NCI-H82 treated with DMSO at 0.1 percent for 48 hours (cell line): ENCODE measurements at regions not wholly inside any gene's neighbourhood (a gene's known extent, or its start where the extent isn't known, plus 50 kb on each side); places are given as distances from the start of the nearest gene placed in this dataset.

Experiments
- DNase-seq: peaks from one replicate; lab custom pipeline; 2025; ENCODE audit not compliant: unreplicated experiment; lab: John Stamatoyannopoulos, UW

DNA sequence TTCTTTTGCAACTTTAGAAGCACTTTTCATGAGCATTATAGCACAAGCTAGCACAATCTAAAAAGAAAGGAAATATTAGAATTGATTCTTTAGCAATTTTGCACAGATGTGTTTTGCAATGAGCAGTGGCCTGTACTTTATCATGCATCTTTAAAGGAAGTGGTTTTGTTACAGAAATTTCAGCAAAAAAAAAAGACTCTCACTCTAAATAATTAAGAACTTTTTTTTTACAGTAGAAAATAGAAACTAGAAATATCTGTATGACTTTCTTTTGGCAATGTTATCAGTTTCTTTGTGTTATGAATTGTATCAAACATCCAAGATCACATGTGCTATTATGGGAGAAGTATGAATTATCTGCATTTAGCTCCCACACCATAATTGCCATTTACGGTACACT is 195.7 kb upstream of the KLF6 start:
- DNase-seq, result no peak

DNA sequence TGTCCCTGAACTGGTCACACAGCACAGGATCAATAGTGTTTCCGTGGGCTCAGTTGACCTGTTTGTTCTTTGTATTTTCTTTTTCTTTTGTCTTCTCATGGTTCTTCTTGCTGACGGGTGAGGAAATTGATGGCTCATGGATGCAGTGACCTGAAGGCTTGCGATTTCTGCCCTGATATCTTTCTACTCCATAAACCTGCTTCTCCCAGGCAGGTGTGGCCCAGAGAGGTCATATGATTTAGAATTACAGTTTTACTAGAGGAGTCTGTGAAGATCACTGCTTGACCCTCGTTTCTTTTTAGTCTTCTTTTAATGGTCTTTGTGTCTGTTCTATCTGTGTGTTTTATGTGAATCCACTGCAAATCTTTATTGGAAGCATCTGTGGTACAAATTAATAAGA is 195.1 kb upstream of the KLF6 start:
- DNase-seq, result no peak

DNA sequence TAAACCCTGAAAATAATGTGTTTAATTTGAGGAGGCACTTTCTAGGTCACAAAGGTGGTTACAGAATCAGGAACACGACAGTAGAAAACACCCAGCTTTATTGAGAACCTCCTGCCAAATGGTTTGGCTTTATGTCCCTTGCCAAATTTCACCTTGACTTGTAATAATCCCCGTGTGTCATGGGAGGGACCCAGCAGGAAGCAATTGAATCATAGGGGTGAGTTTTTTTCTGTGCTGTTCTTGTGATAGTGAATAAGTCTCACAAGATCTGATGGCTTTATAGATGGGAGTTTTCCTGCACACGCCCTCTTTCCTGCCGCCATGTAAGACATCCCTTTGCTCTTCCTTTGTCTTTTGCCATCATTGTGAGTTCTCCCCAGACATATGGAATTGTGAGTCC is 193.8 kb upstream of the KLF6 start:
- DNase-seq, result no peak

DNA sequence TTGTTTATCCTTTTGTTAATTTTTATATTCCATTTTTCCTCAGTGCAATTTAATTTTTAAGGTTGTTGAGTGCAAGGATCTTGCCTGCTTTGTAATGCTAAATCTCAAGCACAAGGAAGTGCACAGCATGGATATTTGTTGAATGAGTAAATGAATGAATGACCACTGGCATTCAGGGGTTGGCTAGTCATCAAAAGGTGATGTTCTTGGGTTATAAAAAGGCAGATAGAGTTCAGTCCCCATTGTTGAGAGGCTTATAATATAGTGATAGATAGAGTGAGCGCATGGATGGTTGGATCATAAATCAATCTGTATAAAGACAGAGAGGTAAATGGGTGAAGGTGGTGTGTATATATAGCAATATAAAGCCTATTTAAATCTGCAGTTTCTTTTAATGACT is 193.2 kb upstream of the KLF6 start:
- DNase-seq, result no peak

DNA sequence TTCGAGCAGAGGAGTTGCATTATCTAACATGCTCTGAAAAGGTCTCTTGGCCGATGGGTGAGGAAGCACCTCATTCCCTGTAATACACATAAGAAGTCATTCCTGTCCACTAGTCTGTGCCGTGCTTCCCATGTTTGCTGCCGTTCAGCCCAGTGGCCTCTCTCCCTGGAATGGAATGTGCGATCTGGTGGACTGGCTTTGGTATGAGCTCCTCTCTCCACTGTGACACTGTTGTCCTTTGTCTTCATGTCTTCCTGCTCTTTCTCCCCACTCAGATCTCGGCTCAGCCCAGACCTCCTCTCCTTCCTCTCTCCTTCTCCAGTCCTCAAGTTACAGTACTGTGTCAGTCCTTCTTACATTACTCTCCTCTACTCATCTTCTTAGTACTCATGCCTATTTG is 192.8 kb upstream of the KLF6 start:
- DNase-seq, result no peak

DNA sequence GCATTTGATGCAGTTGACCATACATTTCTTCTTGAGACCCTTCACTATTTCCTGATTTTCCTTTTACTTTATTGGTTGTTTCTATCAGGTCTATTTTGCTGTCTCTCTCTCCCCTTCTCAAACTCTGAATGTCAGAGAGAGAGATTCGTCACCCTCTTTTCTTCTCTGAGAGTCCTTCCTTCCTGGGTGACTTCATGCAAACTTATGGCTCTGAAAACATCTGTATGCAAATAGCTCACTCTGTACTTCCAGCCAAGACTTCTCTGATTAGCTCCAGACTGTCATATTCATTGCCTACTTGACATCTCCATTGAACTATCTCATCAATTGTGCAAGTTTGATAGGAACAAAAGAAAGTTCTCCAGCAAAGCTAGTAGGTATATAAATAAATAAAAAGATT is 191.7 kb upstream of the KLF6 start:
- DNase-seq, result no peak

DNA sequence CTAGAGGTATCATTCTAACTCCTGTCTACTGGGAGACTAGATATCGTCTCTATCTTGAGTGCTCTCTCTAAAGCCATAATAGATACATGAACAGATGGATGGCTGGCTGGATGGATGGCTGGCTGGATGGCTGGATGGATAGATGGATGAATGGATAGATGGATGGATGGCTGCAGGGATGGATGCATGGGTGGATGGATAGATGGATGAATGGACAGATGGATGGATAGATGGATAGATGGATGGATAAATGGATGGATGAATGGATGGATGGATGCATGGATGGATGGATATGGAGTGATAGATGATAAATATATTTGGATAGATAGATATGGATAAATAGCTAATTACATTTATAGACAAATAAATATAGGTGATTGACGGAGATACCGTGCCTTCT is 191.2 kb upstream of the KLF6 start:
- DNase-seq, result no peak

DNA sequence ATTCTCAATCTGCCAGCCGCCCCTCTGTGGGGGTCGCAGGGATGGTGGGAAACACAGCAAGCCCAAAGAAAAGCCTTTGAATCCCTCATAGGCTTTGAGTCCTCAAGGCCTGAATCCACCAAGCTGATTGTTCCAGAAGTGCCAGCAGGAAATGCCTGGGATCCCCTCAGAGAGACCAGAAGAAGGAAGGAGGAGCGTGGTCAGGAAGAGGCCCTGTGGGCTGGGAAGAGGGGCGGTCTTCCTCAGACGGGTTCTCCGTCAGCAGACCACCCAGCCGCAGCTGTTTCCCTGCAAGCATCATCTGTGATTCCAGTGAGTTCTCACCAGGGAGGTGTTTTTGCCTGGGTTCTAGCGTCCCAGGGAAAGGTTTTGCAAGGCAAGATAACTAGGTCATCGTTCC is 190.0 kb upstream of the KLF6 start:
- DNase-seq, result no peak

DNA sequence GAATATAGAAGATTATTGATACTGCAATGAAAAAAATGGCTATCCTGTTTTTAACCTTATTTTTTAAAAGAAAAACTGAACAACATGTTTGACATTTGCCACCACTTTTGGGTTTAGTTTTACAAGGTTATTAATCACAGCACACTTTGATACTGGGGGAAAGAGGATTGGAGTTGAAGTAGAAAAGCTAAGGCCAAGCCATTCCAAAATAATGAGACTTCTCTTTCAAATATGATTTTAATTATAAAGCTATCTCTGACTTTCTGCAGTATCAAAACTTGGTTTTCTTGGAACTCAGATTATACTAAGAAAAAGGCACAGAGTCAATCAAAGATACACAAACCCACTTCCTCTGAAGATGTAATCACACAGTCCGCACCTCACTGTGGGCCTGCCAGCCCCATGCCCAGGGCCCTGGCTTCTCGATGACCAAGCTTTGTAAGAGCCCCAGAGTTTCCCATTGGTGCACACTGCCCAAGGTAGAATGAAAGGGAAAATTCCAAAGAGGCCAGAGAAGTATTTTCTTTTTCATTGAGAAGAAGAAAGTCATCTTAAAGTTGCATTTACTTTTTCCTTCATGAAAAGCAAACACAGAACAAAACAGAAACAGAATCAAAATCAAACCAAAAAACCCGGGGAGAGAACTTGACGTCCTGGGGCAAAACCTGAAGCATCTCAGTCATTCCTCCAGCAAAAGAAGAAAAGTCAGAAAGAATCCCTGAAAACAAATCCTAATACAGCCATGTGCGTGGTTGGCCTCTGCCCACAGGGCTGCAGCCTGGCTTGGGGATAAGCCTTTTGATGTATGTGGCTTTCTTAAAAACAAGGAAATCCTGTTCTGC is 187.7 kb upstream of the KLF6 start:
- DNase-seq, result no peak

DNA sequence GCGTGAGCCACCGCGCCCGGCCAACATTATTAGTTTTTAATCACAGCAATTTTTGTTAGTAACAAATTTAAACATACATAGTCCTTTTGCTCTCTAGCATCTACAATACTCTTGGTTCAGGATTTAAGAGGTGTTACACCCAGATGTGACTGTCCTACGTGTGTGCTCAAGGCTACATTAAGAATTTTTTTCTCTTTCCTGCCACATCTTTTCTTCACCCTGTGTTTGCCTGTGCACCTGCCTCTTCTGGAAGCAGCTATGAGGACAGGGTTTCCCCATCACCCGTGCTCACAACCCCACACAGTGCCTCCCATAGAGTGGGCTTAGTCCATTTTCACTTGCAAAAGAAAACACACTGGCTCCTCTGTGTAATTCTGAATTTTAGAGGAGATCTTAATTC is 186.7 kb upstream of the KLF6 start:
- no peak for DNase-seq

DNA sequence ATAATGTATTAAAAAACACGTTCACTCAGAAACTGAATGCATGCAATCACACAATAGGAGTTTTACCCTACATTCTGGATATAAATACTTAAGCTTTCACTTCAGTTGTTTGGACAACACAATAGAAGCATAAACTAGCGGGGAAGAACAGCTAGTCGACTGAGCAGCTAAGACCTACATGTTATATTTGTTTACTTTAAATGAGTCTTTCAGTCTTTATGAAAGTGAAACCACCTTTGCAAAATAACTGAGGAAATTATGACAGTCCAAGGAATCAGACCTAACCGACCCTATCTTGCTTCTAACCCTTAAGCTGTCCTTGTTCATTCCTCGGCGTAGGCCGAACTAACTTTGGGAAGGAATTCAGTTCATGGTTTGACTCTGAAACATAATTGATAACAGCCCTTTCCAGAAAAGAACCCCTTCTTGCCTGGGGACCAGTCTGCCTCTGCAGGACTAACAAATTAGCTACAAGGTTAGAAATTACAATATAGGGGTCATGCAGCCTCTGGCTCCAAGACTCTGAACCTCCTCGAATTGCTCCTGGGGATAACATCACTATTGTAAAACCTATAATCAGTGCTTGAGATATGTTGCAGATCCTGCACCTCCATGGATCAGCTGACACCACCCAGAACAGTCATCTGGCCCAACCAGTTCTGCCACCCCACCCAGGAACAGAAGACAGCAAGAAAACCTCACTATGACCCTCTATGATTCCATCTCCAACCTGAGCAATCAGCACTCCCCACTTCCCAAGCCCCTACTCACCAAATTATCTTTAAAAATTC is 185.1 kb upstream of the KLF6 start:
- DNase-seq, result no peak

DNA sequence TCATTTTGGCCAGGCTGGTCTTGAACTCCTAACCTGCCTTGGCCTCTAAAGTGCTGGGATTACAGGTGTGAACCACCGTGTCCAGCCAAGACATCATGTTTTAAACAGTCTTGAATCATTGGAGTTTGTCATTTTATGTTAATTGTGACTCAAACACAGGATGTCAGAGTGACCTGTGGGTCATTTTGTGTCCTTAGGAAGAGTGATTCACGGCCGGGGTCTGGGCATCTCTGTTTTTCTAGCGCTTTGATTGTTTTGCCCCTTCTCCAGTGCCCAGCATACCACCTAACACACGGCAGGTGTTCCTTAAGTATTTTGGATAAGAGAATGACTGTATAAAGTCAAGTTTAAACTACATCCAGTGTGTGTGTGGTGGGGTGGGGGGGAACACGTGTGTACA is 183.7 kb upstream of the KLF6 start:
- no peak for DNase-seq

DNA sequence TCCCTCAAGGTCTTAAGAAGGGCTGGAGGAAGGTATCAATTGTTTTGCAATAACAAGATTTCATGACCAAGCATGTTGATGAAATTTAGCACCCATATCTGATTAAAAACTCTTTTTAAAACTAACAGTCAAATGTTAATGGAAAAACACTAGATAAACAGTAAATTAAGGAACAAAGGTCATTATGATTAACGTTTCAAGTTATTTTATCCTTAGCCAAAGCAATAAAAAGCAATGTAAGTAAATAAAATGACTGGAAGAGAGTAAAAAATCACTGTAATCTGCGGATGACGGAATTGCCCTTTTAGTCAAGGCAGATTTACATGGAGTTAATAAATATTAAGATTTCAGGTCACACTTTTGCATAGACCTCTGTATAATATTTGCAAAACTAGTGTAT is 179.5 kb upstream of the KLF6 start:
- DNase-seq, result no peak

DNA sequence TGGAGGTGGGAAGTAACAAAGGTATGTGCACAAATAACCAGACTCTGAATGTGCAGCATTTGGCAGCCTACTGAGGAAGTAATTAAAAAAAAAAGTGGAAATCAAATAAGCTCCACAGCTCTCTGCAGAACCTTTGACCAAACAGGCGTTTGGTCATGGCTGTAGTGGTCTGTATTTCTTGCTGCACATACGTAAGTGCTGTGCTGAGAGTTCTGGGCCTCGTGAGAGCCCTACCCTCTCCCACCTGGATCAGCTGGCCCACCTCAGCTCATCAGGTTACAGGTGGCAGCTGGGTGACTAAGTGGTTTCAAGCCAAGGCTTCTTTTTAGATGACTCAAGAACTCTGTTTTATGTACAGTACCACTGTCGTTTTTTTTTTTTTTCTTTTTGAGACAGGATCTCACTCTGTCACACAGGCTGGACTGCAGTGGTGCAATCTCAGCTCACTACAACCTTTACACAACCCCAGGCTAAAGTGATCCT is 178.2 kb upstream of the KLF6 start:
- DNase-seq, result no peak

DNA sequence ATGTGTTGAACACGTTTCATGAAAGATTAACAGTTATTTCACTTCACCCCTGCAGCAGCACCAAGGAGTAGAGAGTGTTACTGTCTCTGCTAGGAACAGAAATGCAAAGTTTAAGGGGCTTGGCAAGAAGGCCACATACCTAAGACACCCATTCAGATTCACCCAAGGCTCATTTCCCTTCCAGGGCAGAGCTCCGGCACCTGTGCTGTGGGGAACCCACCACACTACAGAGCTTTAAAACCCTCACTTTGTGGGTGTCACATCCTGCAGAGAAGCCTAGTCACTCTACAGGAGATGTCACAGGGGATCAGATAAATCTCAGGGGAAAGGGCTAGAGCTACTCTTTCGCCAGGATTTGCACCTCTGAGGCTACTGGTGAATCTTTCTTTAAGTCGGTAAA is 176.1 kb upstream of the KLF6 start:
- no peak for DNase-seq

DNA sequence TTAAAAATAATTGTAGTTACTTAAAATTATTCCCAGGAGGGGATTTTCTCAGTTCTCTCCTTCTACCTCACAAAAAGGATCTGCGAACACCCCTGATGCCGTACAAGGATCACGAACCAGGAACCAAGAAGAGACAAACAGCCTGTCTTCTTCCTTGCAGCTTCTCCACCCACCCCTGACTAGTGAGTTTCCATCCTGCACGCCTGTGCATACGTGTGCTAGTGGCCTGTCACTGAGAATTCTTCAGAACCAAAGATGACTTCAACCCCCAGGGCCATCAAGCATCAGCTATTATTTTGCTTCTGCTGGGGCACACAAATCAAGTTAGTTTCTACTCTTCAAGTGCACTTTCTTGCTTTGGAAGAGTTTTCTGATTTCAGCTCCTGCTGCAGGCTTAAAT is 175.5 kb upstream of the KLF6 start:
- DNase-seq, result no peak

DNA sequence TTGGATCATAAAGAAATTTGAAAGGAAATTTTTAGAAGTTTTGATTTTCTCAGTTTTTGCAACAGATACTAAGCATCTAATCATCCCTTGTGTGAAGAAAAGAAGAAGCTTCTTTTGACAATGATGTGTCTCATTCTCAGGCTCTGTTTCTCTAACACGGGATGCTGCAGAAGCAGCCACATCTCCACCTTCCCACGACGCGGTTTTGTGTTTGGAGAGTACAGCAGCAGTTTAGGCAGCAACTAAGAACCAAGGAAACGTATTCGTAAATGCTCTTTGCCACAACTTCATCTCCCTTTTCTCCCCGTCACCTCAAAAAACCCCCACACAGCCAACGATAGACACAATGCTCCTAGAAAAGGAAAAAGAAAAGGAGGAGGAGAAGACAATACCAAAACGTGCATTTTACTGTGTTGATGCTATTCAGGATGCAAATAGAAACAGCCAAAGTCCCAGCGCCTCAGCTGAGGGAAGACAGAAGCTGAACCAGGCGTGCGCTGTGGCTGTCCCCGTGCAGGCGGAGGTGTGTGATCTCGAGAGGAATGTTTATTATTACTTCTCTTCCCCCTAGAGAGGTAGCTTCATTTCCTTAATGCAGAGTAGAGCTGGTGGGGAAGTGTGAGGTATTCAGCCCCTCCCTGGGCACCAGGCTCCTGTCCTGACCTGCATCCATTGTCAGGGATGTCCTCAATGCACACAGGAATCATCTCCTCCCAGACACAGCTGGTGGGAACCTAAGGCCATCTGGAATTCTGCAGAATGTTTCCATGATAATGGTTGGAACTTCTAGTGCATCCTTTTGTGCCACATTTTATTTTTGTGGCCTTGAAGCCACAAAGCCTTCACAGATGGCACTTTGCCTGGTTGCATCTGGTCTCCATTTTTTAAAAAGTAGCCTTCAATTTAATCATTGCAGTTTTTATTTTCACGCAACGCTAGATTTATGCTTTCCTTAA is 174.6 kb upstream of the KLF6 start:
- no peak for DNase-seq

DNA sequence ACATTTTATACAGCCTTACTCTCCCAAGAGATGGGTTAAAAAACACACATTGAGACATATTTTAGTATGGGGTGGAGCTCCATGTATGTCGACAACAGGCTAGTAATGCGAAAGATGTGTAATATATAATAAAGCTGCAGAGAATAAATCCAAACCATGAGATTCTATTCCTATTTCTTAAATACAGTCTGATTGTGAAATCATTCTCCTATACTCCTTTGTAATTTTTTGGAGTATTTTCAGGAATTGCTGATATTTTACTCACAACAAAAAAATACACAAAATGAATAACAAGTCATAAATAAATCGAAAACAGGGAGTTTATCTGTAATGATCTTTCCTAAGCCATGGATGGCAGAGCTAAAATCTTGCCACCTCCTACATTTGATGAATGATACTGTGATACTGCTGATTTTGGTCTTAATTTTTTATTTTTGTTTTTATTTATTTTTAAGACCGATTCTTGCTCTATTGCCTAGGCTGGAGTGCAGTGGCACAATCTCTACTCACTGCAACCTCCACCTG is 173.5 kb upstream of the KLF6 start:
- DNase-seq, result no peak

DNA sequence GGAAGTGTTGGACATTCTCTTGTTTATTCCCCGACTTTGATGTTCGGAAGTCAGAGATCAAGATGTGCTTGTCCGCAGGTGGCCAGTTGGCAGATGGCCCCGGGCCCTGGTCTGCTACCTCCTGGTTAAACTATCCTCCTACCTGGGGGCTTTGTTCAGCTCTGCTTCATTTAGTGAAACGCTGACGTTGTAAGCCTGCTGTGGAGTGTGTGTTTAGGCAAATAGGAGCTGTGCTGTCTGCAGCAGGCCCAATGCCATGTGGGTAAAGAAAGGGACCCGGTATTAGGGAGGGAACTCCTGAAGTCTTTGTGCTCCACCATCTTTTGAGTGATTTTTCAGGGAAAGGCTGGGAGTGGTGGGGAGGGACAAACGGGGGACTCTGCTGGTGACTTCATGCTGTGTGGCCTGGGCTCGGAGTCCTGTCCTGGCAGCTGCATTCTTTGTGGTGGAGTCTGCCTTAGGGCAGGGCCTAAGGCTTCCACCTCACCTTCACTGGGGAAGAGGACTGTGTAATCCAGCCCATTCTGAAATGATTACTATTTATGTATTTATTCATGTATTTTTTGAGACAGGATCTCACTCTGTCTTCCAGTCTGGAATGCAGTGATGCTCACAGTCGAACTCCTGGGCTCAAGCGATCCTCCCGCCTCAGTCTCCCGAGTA is 171.1 kb upstream of the KLF6 start:
- no peak for DNase-seq

DNA sequence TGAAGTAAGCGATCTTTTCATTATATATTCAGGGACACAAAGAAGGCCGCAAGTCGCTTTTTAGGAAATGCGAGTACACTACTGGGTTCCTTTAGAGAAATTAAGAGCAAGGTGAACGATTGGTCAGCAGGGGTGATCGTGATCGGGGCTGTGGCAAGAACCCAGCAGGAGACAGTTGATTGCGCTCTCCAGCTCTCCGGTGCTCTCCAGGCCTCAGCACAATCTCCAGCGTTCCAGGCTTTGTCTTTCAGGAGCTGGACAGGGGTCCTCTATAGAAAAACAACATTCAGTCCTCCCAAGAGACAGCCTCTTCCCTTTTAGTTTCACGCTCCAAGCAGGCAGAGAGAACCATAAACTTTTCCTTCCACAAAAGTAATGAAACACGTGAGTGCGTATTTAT is 170.5 kb upstream of the KLF6 start:
- DNase-seq, result no peak

DNA sequence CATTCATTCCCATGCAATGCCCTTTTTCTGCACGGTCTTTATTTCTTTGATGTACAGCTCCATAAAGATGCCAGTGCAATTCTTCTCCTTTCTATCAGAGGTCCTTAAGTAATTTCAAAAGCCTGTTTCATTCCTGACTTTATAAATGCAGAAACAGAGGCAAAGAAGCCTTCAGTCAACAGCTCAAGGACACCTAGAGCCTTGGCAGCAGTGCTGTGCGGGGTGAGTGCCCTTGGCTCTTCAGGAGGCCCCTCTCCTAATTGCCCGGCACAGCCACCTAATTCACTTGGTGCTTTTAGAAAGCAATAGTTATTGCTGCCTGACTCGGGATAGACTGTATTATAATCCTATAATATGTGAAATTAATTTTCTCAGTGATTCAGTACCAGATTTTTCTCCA is 169.6 kb upstream of the KLF6 start:
- DNase-seq, result no peak
